Hepatocyte (in vitro differentiated cells): ENCODE measurements at regions not wholly inside any gene's neighbourhood (a gene's known extent, or its start where the extent isn't known, plus 50 kb on each side); places are given as distances from the start of the nearest gene placed in this dataset.

Source experiments
- DNase-seq: peaks from one replicate; pipeline ENCODE4 v3.0.0-alpha.2; 2016; ENCODE audit warnings: low spot score
- H2AFZ ChIP-seq: fragments of 200-600 bp; sonication (generic); 2 replicates; pipeline ENCODE4 v1.6.0; 2016; ENCODE audit warnings: antibody characterized with exemption, mild to moderate bottlenecking
- H3K27ac ChIP-seq: fragments of 200-600 bp; sonication (generic); 2 replicates; pipeline ENCODE4 v1.5.1; 2016; ENCODE audit warnings: mild to moderate bottlenecking
- H3K27me3 ChIP-seq: fragments of 200-600 bp; sonication (generic); 2 replicates; pipeline ENCODE4 v1.6.1; 2016
- H3K36me3 ChIP-seq: fragments of 200-600 bp; sonication (generic); replicated peaks from 2 replicates; pipeline ENCODE4 v1.5.1; 2016; ENCODE audit warnings: low read depth; ENCODE audit not compliant: insufficient read depth
- H3K4me1 ChIP-seq: fragments of 200-600 bp; sonication (generic); 2 replicates; pipeline ENCODE4 v1.5.1; 2016; ENCODE audit warnings: mild to moderate bottlenecking, moderate library complexity; ENCODE audit not compliant: insufficient read depth
- H3K4me2 ChIP-seq: fragments of 200-600 bp; sonication (generic); 2 replicates; pipeline ENCODE4 v1.6.0; 2016
- H3K4me3 ChIP-seq: fragments of 200-600 bp; sonication (generic); 2 replicates; pipeline ENCODE4 v1.5.1; 2016; ENCODE audit warnings: mild to moderate bottlenecking
- H3K79me2 ChIP-seq: fragments of 200-600 bp; sonication (generic); 2 replicates; pipeline ENCODE4 v1.6.0; 2017; ENCODE audit warnings: mild to moderate bottlenecking
- H3K9me2 ChIP-seq: fragments of 200-600 bp; sonication (generic); replicated peaks from 2 replicates; pipeline ENCODE4 v1.6.0; 2017; ENCODE audit warnings: mild to moderate bottlenecking; ENCODE audit not compliant: insufficient read depth
- H3K9me3 ChIP-seq: fragments of 200-600 bp; sonication (generic); 2 replicates; pipeline ENCODE4 v1.5.1; 2016; ENCODE audit warnings: low read depth, mild to moderate bottlenecking
- H4K20me1 ChIP-seq: fragments of 200-600 bp; sonication (generic); 2 replicates; pipeline ENCODE4 v1.6.0; 2016; ENCODE audit warnings: mild to moderate bottlenecking; ENCODE audit not compliant: insufficient read depth, poor library complexity, severe bottlenecking
- EZH2 ChIP-seq: fragments of 200-600 bp; sonication (generic); IDR thresholded peaks from 2 replicates; pipeline ENCODE4 v1.6.1; 2016; ENCODE audit warnings: antibody characterized with exemption, mild to moderate bottlenecking, borderline replicate concordance
- EZH2phosphoT487 ChIP-seq: fragments of 200-600 bp; sonication (generic); IDR thresholded peaks from one replicate; pipeline ENCODE4 v1.6.1; 2018; ENCODE audit warnings: antibody characterized with exemption, mild to moderate bottlenecking, low read depth, moderate library complexity; ENCODE audit not compliant: unreplicated experiment, severe bottlenecking
- WGBS: methylation state at CpG from one replicate; pipeline ENCODE4 v1.1.6; 2016; ENCODE audit warnings: low lambda C conversion rate; ENCODE audit errors: missing lambda C conversion rate; 5-methylcytosine and 5-hydroxymethylcytosine counted together
- TF ChIP-seq, protein P1 (sequence below): fragments of 200-600 bp; sonication (generic); IDR thresholded peaks from 2 replicates; pipeline ENCODE4 v1.5.1; 2016; ENCODE audit warnings: antibody characterized with exemption, mild to moderate bottlenecking; ENCODE audit not compliant: poor library complexity

DNA sequence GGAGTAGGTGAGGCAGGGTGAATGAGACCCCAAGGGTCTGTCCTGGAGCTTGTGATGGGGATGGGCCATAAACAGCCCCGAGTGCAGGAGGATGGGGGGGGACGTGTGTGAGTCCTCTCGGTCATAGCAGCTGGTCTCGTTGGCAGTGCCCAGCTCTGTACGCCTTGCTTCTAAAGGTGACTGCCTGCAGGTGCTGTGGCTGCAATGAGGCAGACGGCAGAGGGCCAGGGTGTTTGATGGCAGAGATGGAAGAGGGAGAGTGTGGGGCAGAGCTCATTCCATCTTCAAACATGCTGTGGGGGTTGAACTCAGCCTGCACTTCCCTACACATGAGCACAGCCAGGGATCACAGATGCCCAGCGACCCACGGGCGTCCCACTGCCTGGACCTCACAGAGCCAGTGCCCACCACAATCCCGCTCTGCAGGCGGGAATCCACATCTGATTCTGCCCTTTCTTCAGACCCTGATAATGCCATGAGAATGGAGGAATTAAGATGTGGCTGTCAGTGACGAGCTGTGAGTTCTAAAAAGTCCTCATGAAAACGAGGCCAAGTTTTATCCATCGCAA lies 123.3 kb upstream of the CDH4 start:
- 84% methylated on average over 14 of the region's 14 CpGs for WGBS
- Histone ChIP-seq H3K27me3 (peaks cover 7% of the 10 kb centered on the region), H3K9me2 (no peaks in the 10 kb centered on the region), H3K4me1 (no peaks in the 10 kb centered on the region), H4K20me1 (no peaks in the 10 kb centered on the region), H3K4me3 (no peak overlapping the region), H2AFZ (no peak overlapping the region), H3K27ac (no peak overlapping the region), H3K4me2 (no peak overlapping the region), H3K9me3 (no peaks in the 10 kb centered on the region), H3K36me3 (no peaks in the 10 kb centered on the region), H3K79me2 (no peaks in the 10 kb centered on the region)
- TF ChIP-seq, protein P1, sequence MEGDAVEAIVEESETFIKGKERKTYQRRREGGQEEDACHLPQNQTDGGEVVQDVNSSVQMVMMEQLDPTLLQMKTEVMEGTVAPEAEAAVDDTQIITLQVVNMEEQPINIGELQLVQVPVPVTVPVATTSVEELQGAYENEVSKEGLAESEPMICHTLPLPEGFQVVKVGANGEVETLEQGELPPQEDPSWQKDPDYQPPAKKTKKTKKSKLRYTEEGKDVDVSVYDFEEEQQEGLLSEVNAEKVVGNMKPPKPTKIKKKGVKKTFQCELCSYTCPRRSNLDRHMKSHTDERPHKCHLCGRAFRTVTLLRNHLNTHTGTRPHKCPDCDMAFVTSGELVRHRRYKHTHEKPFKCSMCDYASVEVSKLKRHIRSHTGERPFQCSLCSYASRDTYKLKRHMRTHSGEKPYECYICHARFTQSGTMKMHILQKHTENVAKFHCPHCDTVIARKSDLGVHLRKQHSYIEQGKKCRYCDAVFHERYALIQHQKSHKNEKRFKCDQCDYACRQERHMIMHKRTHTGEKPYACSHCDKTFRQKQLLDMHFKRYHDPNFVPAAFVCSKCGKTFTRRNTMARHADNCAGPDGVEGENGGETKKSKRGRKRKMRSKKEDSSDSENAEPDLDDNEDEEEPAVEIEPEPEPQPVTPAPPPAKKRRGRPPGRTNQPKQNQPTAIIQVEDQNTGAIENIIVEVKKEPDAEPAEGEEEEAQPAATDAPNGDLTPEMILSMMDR, result no peak
- no peak for TF ChIP-seq EZH2
- TF ChIP-seq EZH2phosphoT487, result no peak
- DNase-seq, result no peak

DNA sequence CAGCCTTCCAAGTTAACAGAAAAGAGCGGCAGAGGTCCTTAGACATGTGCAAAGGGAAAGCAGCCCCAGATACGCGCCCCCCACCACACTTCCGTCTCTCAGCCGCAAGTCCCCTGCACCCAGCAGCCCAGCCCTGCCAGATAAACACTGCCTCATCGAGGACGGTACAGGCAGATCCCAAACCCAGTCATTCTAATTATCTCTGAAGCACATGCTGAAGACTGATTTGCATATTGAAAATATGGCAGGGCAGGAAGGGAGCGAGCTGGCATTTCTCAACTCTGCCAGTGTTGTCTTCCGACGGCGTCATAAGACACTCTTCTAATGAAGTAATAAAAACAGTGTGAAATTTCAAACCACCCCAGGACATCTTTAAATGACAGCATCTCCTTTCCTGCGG lies 122.8 kb upstream of the CDH4 start:
- H3K4me2 ChIP-seq, result no peak overlapping the region
- no peaks in the 10 kb centered on the region for H3K79me2 ChIP-seq
- H3K9me2 ChIP-seq, result no peaks in the 10 kb centered on the region
- DNase-seq, result no peak
- 74% methylated on average over 12 of the region's 12 CpGs for WGBS
- H3K27ac ChIP-seq, result no peak overlapping the region
- TF ChIP-seq EZH2 (no peak), EZH2phosphoT487 (no peak)
- TF ChIP-seq, protein P1, result no peak
- no peaks in the 10 kb centered on the region for H3K36me3 ChIP-seq
- no peak overlapping the region for H3K4me3 ChIP-seq
- no peaks in the 10 kb centered on the region for H3K9me3 ChIP-seq
- no peak overlapping the region for H2AFZ ChIP-seq
- H3K27me3 ChIP-seq, result peaks cover 10% of the 10 kb centered on the region
- no peaks in the 10 kb centered on the region for H3K4me1 ChIP-seq
- no peaks in the 10 kb centered on the region for H4K20me1 ChIP-seq

DNA sequence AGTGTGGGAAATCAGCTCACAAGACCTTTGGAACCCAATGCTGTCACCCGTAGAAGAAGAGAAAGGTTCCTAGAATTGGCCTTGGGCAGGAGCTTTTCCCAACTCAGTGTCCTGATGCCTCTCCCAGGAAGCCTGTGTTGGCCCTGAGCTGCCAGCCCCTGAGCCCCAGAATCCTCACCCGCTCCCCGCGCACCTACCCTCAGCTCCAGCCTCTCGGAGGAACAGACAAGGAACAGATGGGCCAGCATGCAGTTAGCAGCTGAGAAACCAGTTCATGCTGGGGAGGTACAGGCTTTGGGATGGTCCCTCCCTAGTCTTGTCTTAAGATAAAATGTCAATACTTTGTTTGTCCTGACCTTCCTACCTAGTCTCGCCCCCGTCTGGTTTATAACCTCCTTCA lies 121.9 kb upstream of the CDH4 start:
- WGBS, result 85% methylated on average over 7 of the region's 7 CpGs
- no peaks in the 10 kb centered on the region for H3K4me1 ChIP-seq

More for the DNA sequence above, 121.9 kb upstream of the CDH4 start:
- no peaks in the 10 kb centered on the region for H3K79me2 ChIP-seq
- TF ChIP-seq, protein P1, result no peak
- no peak for TF ChIP-seq EZH2
- TF ChIP-seq EZH2phosphoT487, result no peak
- H3K4me2 ChIP-seq, result no peak overlapping the region
- H3K27me3 ChIP-seq, result peaks cover 11% of the 10 kb centered on the region
- H4K20me1 ChIP-seq, result no peaks in the 10 kb centered on the region
- no peak overlapping the region for H3K27ac ChIP-seq
- H3K9me2 ChIP-seq, result no peaks in the 10 kb centered on the region
- no peak overlapping the region for H2AFZ ChIP-seq
- H3K9me3 ChIP-seq, result no peaks in the 10 kb centered on the region
- H3K36me3 ChIP-seq, result no peaks in the 10 kb centered on the region
- no peak for DNase-seq
- no peak overlapping the region for H3K4me3 ChIP-seq
